Upper lobe of right lung (tissue), 1 donor: ENCODE measurements at regions not wholly inside any gene's neighbourhood (a gene's known extent, or its start where the extent isn't known, plus 50 kb on each side); places are given as distances from the start of the nearest gene placed in this dataset.

Experiments used
- ATAC-seq: fragments of 200-7000 bp; cut with Tn5 transposase; one replicate; pipeline ENCODE4 v1.9.1; 2020; ENCODE audit warnings: mild to moderate bottlenecking, moderate library complexity
- DNase-seq: peaks from one replicate; pipeline ENCODE4 v3.0.0-alpha.2; 2020
- H3K27ac ChIP-seq: fragments of 200-600 bp; one replicate; pipeline ENCODE4 v1.8.0; 2022
- H3K27me3 ChIP-seq: fragments of 200-600 bp; one replicate; pipeline ENCODE4 v1.8.0; 2022; ENCODE audit warnings: mild to moderate bottlenecking
- H3K36me3 ChIP-seq: fragments of 200-600 bp; one replicate; pipeline ENCODE4 v1.8.0; 2022
- H3K4me1 ChIP-seq: fragments of 200-600 bp; one replicate; pipeline ENCODE4 v1.8.0; 2022
- H3K4me3 ChIP-seq: fragments of 200-600 bp; one replicate; pipeline ENCODE4 v1.8.0; 2022; ENCODE audit warnings: mild to moderate bottlenecking
- H3K9me3 ChIP-seq: fragments of 200-600 bp; one replicate; pipeline ENCODE4 v1.8.0; 2022
- CTCF ChIP-seq: fragments of 200-600 bp; IDR thresholded peaks from one replicate; pipeline ENCODE4 v1.8.0; 2022; ENCODE audit warnings: antibody characterized with exemption
- intact Hi-C: fragments of 100-400 bp; cut with DNase I; formaldehyde crosslinking; loops from one replicate; pipeline ENCODE4 v1.11.0; 2022
- donor health status: DM: no; HTN: yes; CAD: no; lungs with severe emphysema.

- ATAC-seq (no peak), DNase-seq (no peak)
- intact Hi-C loops: no loop called here
- peaks cover 6% of the 10 kb centered on the region for H3K9me3 ChIP-seq
- no peaks in the 10 kb centered on the region for H3K27me3 ChIP-seq
- no peak overlapping the region for H3K27ac ChIP-seq
- no peaks in the 10 kb centered on the region for H3K36me3 ChIP-seq
- H3K4me3 ChIP-seq: no peak overlapping the region
- TF ChIP-seq CTCF: no peak
- H3K4me1 ChIP-seq: no peaks in the 10 kb centered on the region
Observed at GRCh38 chr13:34028496-34029442, 210.8 kb downstream of the RFC3 start.

GRCh38 chr13:34030782-34031181 lies 212.8 kb downstream of the RFC3 start:
- H3K4me1 ChIP-seq: no peaks in the 10 kb centered on the region
- peaks cover 6% of the 10 kb centered on the region for H3K9me3 ChIP-seq
- H3K4me3 ChIP-seq: no peak overlapping the region
- TF ChIP-seq CTCF: no peak
- H3K27ac ChIP-seq: no peak overlapping the region
- no peaks in the 10 kb centered on the region for H3K27me3 ChIP-seq
- no peak for ATAC-seq
- no peak for DNase-seq
- H3K36me3 ChIP-seq: no peaks in the 10 kb centered on the region
- intact Hi-C loops: no loop called here

GRCh38 chr13:34031610-34032009 lies 213.7 kb downstream of the RFC3 start:
- ATAC-seq (no peak), DNase-seq (no peak)
- no peak for TF ChIP-seq CTCF
- H3K27me3 ChIP-seq: no peaks in the 10 kb centered on the region
- H3K27ac ChIP-seq: no peak overlapping the region
- H3K36me3 ChIP-seq: no peaks in the 10 kb centered on the region
- no peak overlapping the region for H3K4me3 ChIP-seq
- intact Hi-C loops: no loop called here
- no peaks in the 10 kb centered on the region for H3K4me1 ChIP-seq
- peaks cover 6% of the 10 kb centered on the region for H3K9me3 ChIP-seq

- intact Hi-C loops: no loop called here
- H3K27ac ChIP-seq: no peak overlapping the region
- no peak for TF ChIP-seq CTCF
- no peak for DNase-seq
- H3K4me1 ChIP-seq: no peaks in the 10 kb centered on the region
- no peak overlapping the region for H3K4me3 ChIP-seq
- H3K27me3 ChIP-seq: no peaks in the 10 kb centered on the region
- H3K36me3 ChIP-seq: no peaks in the 10 kb centered on the region
- ATAC-seq: no peak
- H3K9me3 ChIP-seq: peaks cover 1% of the 10 kb centered on the region
Observed at GRCh38 chr13:34034411-34034810, 216.5 kb downstream of the RFC3 start.

DNA sequence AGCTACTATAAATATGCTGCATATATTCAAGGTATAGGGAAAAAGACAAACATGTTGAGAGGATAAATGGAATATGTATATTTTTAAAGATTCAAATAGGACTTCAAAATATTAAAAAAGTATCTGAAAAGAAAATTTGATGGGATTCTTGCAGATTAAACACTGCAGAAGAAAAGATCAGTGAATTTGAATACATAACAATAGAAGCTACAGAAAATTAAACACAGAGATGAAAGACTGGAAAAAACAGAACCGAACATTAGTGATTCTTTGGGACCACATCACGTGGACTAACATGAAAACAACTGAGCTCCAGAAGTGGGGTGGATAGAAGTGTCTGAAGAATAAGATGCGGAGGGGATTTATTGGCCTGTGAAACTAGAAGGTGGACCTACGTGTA lies 217.2 kb downstream of the RFC3 start:
- Histone ChIP-seq H3K9me3 (no peaks in the 10 kb centered on the region), H3K4me1 (no peaks in the 10 kb centered on the region), H3K4me3 (no peak overlapping the region), H3K27ac (no peak overlapping the region), H3K27me3 (no peaks in the 10 kb centered on the region), H3K36me3 (no peaks in the 10 kb centered on the region)
- TF ChIP-seq CTCF: no peak
- intact Hi-C loops: no loop called here
- DNase-seq: no peak
- no peak for ATAC-seq
